H1 (cell line): ENCODE measurements at regions not wholly inside any gene's neighbourhood (a gene's known extent, or its start where the extent isn't known, plus 50 kb on each side); places are given as distances from the start of the nearest gene placed in this dataset.

Source experiments
- CTCF ChIA-PET: fragments of 300-600 bp; sonication (Branson Sonifier 250); formaldehyde crosslinking; loops from one replicate; lab custom pipeline; 2021; ENCODE audit not compliant: partially characterized antibody; lab: Charles Lee
- POLR2A ChIA-PET: fragments of 300-600 bp; sonication (Branson Sonifier 250); formaldehyde crosslinking; loops from one replicate; lab custom pipeline; 2021; ENCODE audit warnings: inconsistent platforms; ENCODE audit not compliant: partially characterized antibody; lab: Charles Lee
- DNase-seq, 2 experiments: peaks; one replicate each; pipeline versions ENCODE4 v3.0.0 to v3.0.0-alpha.2; 2010 to 2022; ENCODE audit warnings: low spot score in 2 of 2, low read depth in 1 of 2, mixed read lengths in 1 of 2
- FAIRE-seq: peaks from 2 replicates; lab custom pipeline; 2011; peaks lifted over from hg19 to GRCh38; lab: Jason Lieb, UNC
- H2AFZ ChIP-seq: 2 replicates; pipeline ENCODE4 v1.8.1; 2012; ENCODE audit warnings: low read length, inconsistent platforms
- H2AK5ac ChIP-seq: 2 replicates; pipeline ENCODE4 v1.6.1; 2013; ENCODE audit warnings: low read depth, low read length
- H2BK120ac ChIP-seq: replicated peaks from 2 replicates; pipeline ENCODE3; 2013; ENCODE audit warnings: low read depth, low read length, inconsistent platforms
- H2BK12ac ChIP-seq: 2 replicates; pipeline ENCODE4 v1.6.1; 2013; ENCODE audit warnings: low read depth, low read length
- H2BK15ac ChIP-seq: 2 replicates; pipeline ENCODE4 v1.6.1; 2013; ENCODE audit warnings: low read length
- H2BK20ac ChIP-seq: 2 replicates; pipeline ENCODE4 v1.6.1; 2013; ENCODE audit warnings: low read length
- H2BK5ac ChIP-seq: 2 replicates; pipeline ENCODE4 v1.6.1; 2013; ENCODE audit warnings: low read depth, low read length
- H3K14ac ChIP-seq: 2 replicates; pipeline ENCODE4 v1.6.1; 2013; ENCODE audit warnings: inconsistent platforms; ENCODE audit not compliant: insufficient read length
- H3K18ac ChIP-seq: 2 replicates; pipeline ENCODE4 v1.6.1; 2013; ENCODE audit warnings: low read length; ENCODE audit errors: extremely low read depth
- H3K23ac ChIP-seq: 2 replicates; pipeline ENCODE4 v1.6.1; 2013; ENCODE audit warnings: inconsistent platforms; ENCODE audit not compliant: insufficient read length
- H3K23me2 ChIP-seq: 2 replicates; pipeline ENCODE4 v1.6.1; 2013; ENCODE audit warnings: low read depth, low read length
- H3K27ac ChIP-seq: 2 replicates; pipeline ENCODE4 v1.6.1; 2011; ENCODE audit warnings: low read depth, low read length, inconsistent platforms
- H3K27me3 ChIP-seq, 4 experiments: replicated peaks in 1 of 4; 1 replicate in 1 of 4; 2 replicates in 3 of 4; pipeline versions ENCODE4 v1.6.1 to v1.8.1; 2011 to 2013; ENCODE audit warnings: low read length in 3 of 4, mild to moderate bottlenecking in 3 of 4, inconsistent platforms in 2 of 4, mixed read lengths in 2 of 4, moderate library complexity in 1 of 4; ENCODE audit not compliant: control insufficient read depth in 3 of 4, insufficient read depth in 3 of 4; ENCODE audit errors: extremely low read depth in 1 of 4
- H3K36me3 ChIP-seq, 4 experiments: 2 replicates each; pipeline versions ENCODE4 v1.6.1 to v1.8.1; 2011 to 2013; ENCODE audit warnings: mild to moderate bottlenecking in 4 of 4, low read length in 3 of 4, moderate library complexity in 2 of 4, control low read depth in 1 of 4, inconsistent platforms in 1 of 4; ENCODE audit not compliant: insufficient read depth in 4 of 4, control insufficient read depth in 2 of 4
- H3K4ac ChIP-seq: replicated peaks from 2 replicates; pipeline ENCODE3; 2013; ENCODE audit warnings: low read length, low read depth, mixed read lengths, inconsistent platforms; ENCODE audit not compliant: insufficient read length
- H3K4me1 ChIP-seq, 4 experiments: replicated peaks in 1 of 4; 1 replicate in 1 of 4; 2 replicates in 3 of 4; pipeline versions ENCODE4 v1.6.1 to v1.8.1; 2011 to 2013; ENCODE audit warnings: low read length in 3 of 4, inconsistent platforms in 2 of 4, mixed read lengths in 1 of 4; ENCODE audit not compliant: insufficient read depth in 4 of 4, control insufficient read depth in 3 of 4
- H3K4me2 ChIP-seq, 2 experiments: 2 replicates each; pipeline versions ENCODE4 v1.6.1 to v1.8.1; 2011 to 2013; ENCODE audit warnings: low read depth in 2 of 2, low read length in 2 of 2, control low read depth in 1 of 2, inconsistent platforms in 1 of 2, mild to moderate bottlenecking in 1 of 2; ENCODE audit not compliant: insufficient read depth in 1 of 2
- H3K4me3 ChIP-seq, 4 experiments: fragments of 200-600, 300-600 bp in 1 of 4; sonication (generic), shearing (Covaris generic), sonication (Bioruptor Twin) in 1 of 4; 2 replicates each; pipeline versions ENCODE4 v1.5.1 to v1.8.1; 2011 to 2016; ENCODE audit warnings: low read length in 4 of 4, low read depth in 3 of 4, control low read depth in 2 of 4, inconsistent platforms in 2 of 4, mild to moderate bottlenecking in 2 of 4, mixed read lengths in 1 of 4, moderate library complexity in 1 of 4; ENCODE audit not compliant: insufficient read depth in 2 of 4; ENCODE audit errors: extremely low read depth in 1 of 4
- H3K56ac ChIP-seq: replicated peaks from 2 replicates; pipeline ENCODE3; 2013; ENCODE audit warnings: low read depth, mild to moderate bottlenecking, mixed read lengths, low read length, inconsistent platforms; ENCODE audit not compliant: insufficient read length
- H3K79me1 ChIP-seq: 2 replicates; pipeline ENCODE4 v1.6.1; 2013; ENCODE audit warnings: low read depth, low read length, control low read depth
- H3K79me2 ChIP-seq, 2 experiments: 2 replicates each; pipeline versions ENCODE4 v1.6.1 to v1.8.1; 2012 to 2013; ENCODE audit warnings: low read length in 2 of 2, mild to moderate bottlenecking in 2 of 2, inconsistent platforms in 1 of 2; ENCODE audit not compliant: insufficient read depth in 2 of 2, control insufficient read depth in 1 of 2
- H3K9ac ChIP-seq, 4 experiments: replicated peaks in 1 of 4; 1 replicate in 1 of 4; 2 replicates in 3 of 4; pipeline versions ENCODE4 v1.6.1 to v1.8.1; 2011 to 2013; ENCODE audit warnings: low read depth in 3 of 4, low read length in 3 of 4, control low read depth in 2 of 4, mild to moderate bottlenecking in 2 of 4, moderate library complexity in 2 of 4, inconsistent platforms in 1 of 4; ENCODE audit errors: extremely low read depth in 1 of 4
- H3K9me3 ChIP-seq, 2 experiments: 2 replicates each; pipeline versions ENCODE4 v1.6.1 to v1.8.1; 2012 to 2013; ENCODE audit warnings: mild to moderate bottlenecking in 2 of 2, moderate library complexity in 2 of 2, control low read depth in 1 of 2, inconsistent platforms in 1 of 2, low read depth in 1 of 2, low read length in 1 of 2, mixed read lengths in 1 of 2; ENCODE audit not compliant: insufficient read depth in 2 of 2
- H4K20me1 ChIP-seq, 2 experiments: replicated peaks in 1 of 2; 2 replicates each; pipeline versions ENCODE3 to v1.8.1; 2011 to 2013; ENCODE audit warnings: inconsistent platforms in 2 of 2, low read length in 2 of 2, mild to moderate bottlenecking in 1 of 2; ENCODE audit not compliant: insufficient read depth in 2 of 2, control insufficient read depth in 1 of 2
- H4K5ac ChIP-seq: 2 replicates; pipeline ENCODE4 v1.6.1; 2013; ENCODE audit warnings: low read length, low read depth, mixed read lengths, inconsistent platforms; ENCODE audit not compliant: insufficient read length
- H4K8ac ChIP-seq: 2 replicates; pipeline ENCODE4 v1.8.0; 2013; ENCODE audit warnings: mild to moderate bottlenecking, moderate library complexity, low read length, inconsistent platforms; ENCODE audit not compliant: insufficient read depth; ENCODE audit errors: extremely low read depth
- H4K91ac ChIP-seq: replicated peaks from 2 replicates; pipeline ENCODE3; 2013; ENCODE audit warnings: low read length, mixed read lengths, inconsistent platforms; ENCODE audit not compliant: insufficient read length
- BCL11A ChIP-seq, 2 experiments: IDR thresholded peaks; one replicate each; pipeline ENCODE4 v1.6.1; 2011; ENCODE audit warnings: low read depth in 2 of 2, low read length in 2 of 2, mild to moderate bottlenecking in 2 of 2
- HDAC2 ChIP-seq, 2 experiments: fragments of 300-600 bp in 1 of 2; sonication (generic) in 1 of 2; IDR thresholded peaks; 2 replicates each; pipeline ENCODE4 v1.6.1; 2011 to 2012; ENCODE audit warnings: low read depth in 2 of 2, low read length in 2 of 2, mild to moderate bottlenecking in 2 of 2, moderate library complexity in 2 of 2, borderline replicate concordance in 1 of 2, inconsistent platforms in 1 of 2
- NANOG ChIP-seq: IDR thresholded peaks from 2 replicates; pipeline ENCODE4 v1.6.1; 2011; ENCODE audit warnings: low read length, low read depth, mild to moderate bottlenecking, inconsistent platforms; ENCODE audit not compliant: insufficient read depth, poor library complexity, severe bottlenecking
- PHF8 ChIP-seq: fragments of 200-600 bp; sonication (generic); conservative IDR thresholded peaks from 2 replicates; pipeline ENCODE4 v1.7.1; 2012; ENCODE audit warnings: low read depth, mild to moderate bottlenecking, inconsistent platforms, low read length, moderate library complexity
- RFX5 ChIP-seq: IDR thresholded peaks from 2 replicates; pipeline ENCODE4 v1.6.1; 2011; ENCODE audit warnings: low read depth, low read length, improper control_type of control experiment, borderline replicate concordance
- SAP30 ChIP-seq: fragments of 300-600 bp; sonication (generic); IDR thresholded peaks from 2 replicates; pipeline ENCODE4 v1.7.1; 2012; ENCODE audit warnings: low read length, moderate library complexity, mild to moderate bottlenecking, inconsistent platforms; ENCODE audit not compliant: insufficient read depth, insufficient replicate concordance
- SIN3A ChIP-seq, 2 experiments: IDR thresholded peaks in 1 of 2; conservative IDR thresholded peaks in 1 of 2; 2 replicates each; pipeline ENCODE4 v1.6.1; 2011 to 2012; ENCODE audit warnings: low read length in 2 of 2, improper control_type of control experiment in 1 of 2, low read depth in 1 of 2, mild to moderate bottlenecking in 1 of 2
- TAF7 ChIP-seq: optimal IDR thresholded peaks from 2 replicates; pipeline ENCODE3; 2011; ENCODE audit warnings: low read depth, mild to moderate bottlenecking, inconsistent platforms, low read length, moderate library complexity, borderline replicate concordance
- WGBS, 2 experiments: shearing (Covaris generic) in 1 of 2; methylation state at CpG; one replicate each; pipeline versions ENCODE4 v1.1.6 to v1.1.7; 2013 to 2015; ENCODE audit warnings: low lambda C conversion rate in 2 of 2, mixed read lengths in 2 of 2, inconsistent platforms in 1 of 2, low coverage in 1 of 2, missing lambda C conversion rate in 1 of 2; ENCODE audit not compliant: insufficient replicate concordance in 2 of 2, insufficient coverage in 1 of 2, insufficient read length in 1 of 2; ENCODE audit errors: extremely low coverage in 1 of 2, missing lambda C conversion rate in 1 of 2; 5-methylcytosine and 5-hydroxymethylcytosine counted together
- TF ChIP-seq, protein P1 (sequence below): IDR thresholded peaks from 2 replicates; pipeline ENCODE4 v1.6.1; 2011; ENCODE audit warnings: low read depth, mild to moderate bottlenecking, low read length; ENCODE audit not compliant: insufficient read depth

- Histone ChIP-seq H4K20me1 (no peaks in the 10 kb centered on the region), H3K4me1 (no peaks in the 10 kb centered on the region), H3K56ac (no peak overlapping the region), H2BK20ac (no peak overlapping the region), H3K4me3 (no peak overlapping the region), H4K5ac (no peak overlapping the region), H2BK12ac (no peak overlapping the region), H4K8ac (no peak overlapping the region), H2BK15ac (no peak overlapping the region), H2BK5ac (no peak overlapping the region), H2AFZ (0 out of 2 replicates have a peak overlapping the region, but pooled peaks have one; percentile 62), H3K36me3 (no peaks in the 10 kb centered on the region), H3K27ac (no peak overlapping the region), H3K79me2 (no peaks in the 10 kb centered on the region), H3K23ac (no peak overlapping the region), H3K27me3 (no peaks in the 10 kb centered on the region), H3K18ac (no peak overlapping the region), H2AK5ac (no peak overlapping the region), H3K23me2 (no peaks in the 10 kb centered on the region), H2BK120ac (no peak overlapping the region), H3K79me1 (no peaks in the 10 kb centered on the region), H3K4ac (no peak overlapping the region), H3K9ac (no peak overlapping the region), H4K91ac (no peak overlapping the region), H3K4me2 (no peak overlapping the region), H3K14ac (no peak overlapping the region), H3K9me3 (no peaks in the 10 kb centered on the region)
- FAIRE-seq (no peak), DNase-seq (no peak)
- POLR2A ChIA-PET: no interaction called here
- TF ChIP-seq, protein P1, sequence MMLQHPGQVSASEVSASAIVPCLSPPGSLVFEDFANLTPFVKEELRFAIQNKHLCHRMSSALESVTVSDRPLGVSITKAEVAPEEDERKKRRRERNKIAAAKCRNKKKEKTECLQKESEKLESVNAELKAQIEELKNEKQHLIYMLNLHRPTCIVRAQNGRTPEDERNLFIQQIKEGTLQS: no peak
- no peak for TF ChIP-seq SAP30
- no peak for TF ChIP-seq HDAC2 (IDR thresholded peaks at IDR 0.05; ENCODE audit: borderline replicate concordance in 1 of 2, low read depth in 2 of 2, low read length in 2 of 2)
- no peak for TF ChIP-seq RFX5
- TF ChIP-seq TAF7: no peak
- TF ChIP-seq NANOG: no peak
- no peak for TF ChIP-seq PHF8
- no peak for TF ChIP-seq BCL11A (IDR thresholded peaks at IDR 0.05; ENCODE audit: low read depth in 2 of 2, low read length in 2 of 2)
- TF ChIP-seq SIN3A (conservative IDR thresholded peaks at IDR 0.05 in 1 of 2, IDR thresholded peaks at IDR 0.05 in 1 of 2; ENCODE audit: low read depth in 1 of 2, low read length in 2 of 2): no peak
- WGBS, 2 experiments: 96% methylated on average over 5 of the region's 5 CpGs; no CpG with 5 or more reads in 1 of the 2 experiments
- CTCF ChIA-PET: interaction anchor here (0.6 kb wide), 1 partner anchor 8 kb away, joined by 3 read pairs; no protein-coding TSS in a partner anchor
Measured at GRCh38 chr3:162302983-162303624, 806.5 kb downstream of the OTOL1 start.
